ENCODE measurements at regions not wholly inside any gene's neighbourhood (a gene's known extent, or its start where the extent isn't known, plus 50 kb on each side); places are given as distances from the start of the nearest gene placed in this dataset.

DNA sequence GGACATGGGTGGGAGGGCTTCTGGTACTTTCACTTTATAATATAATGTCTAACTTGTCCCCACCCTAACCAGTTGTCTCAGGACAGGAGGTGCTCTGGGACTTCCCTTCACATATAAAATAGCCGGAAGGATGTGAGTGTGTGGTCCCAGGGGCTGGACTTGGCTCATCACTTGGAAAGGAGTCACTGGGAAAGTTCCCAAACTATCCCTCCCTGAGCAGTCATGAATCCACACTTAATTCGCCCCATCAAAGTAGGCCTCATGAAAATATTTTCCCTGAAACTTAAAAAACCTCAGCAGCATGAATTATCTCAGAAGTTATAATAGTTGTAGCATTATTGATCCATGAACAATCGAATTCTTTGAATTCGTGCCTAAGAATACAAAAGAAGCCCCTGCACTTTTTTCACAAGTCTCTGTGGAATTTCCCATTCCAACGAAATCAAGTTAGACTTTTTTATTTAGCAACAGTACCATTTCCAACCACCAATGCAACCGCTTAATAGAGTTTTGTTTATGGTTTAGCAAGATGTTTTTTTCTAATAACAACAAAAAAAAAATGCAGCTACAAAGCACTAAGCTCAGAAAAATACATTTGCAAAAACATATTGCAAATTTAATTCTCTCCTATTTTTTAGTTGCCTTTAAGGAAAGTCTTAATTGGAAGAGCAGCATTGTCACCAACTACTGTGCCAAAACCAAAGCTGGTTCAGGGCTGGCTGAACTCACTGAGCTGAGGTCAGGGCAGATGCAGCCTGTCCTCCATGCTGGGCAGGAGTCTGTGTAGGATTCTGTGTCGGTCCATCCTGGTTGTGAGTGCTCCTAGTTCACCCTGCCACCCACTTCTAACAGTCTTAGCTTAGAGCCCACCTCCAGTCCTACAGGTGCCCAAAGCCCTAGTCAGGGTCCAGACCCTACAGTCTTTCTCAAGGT, 68.8 kb upstream of the SPTBN1 start:
- no peak for DNase-seq (ENCODE audit: low spot score)
- no peaks in the 10 kb centered on the region for H4K20me1 ChIP-seq (replicated peaks; ENCODE audit: insufficient read depth)
- H3K4me3 ChIP-seq = no peak overlapping the region
- no peaks in the 10 kb centered on the region for H3F3A ChIP-seq (replicated peaks; ENCODE audit: low read depth)
- 0 out of 2 replicates have a peak, but pooled peaks cover 2% of the 10 kb centered on the region for H3K9me2 ChIP-seq (ENCODE audit: insufficient read depth)
- no peak overlapping the region for H3K4me3 Mint-ChIP-seq
- no peaks in the 10 kb centered on the region; the same call in 2 of the 3 replicates for H3K9me3 Mint-ChIP-seq
- H2AFZ ChIP-seq = peak overlapping the region; percentile 67; the same call in 1 of the 2 replicates
- no peaks in the 10 kb centered on the region for H3K36me3 Mint-ChIP-seq (ENCODE audit: low read depth)
- peaks cover 4% of the 10 kb centered on the region for H3K27me3 Mint-ChIP-seq (ENCODE audit: insufficient read depth, low read depth, poor library complexity)
- peaks cover 13% of the 10 kb centered on the region for H3K4me1 Mint-ChIP-seq
- no peaks in the 10 kb centered on the region for H3K79me2 ChIP-seq (replicated peaks; ENCODE audit: insufficient read depth)
- H3K27ac Mint-ChIP-seq = no peak overlapping the region
- no peaks in the 10 kb centered on the region for H3K27me3 ChIP-seq (ENCODE audit: insufficient read depth)
- H3K36me3 ChIP-seq (ENCODE audit: insufficient read depth) = no peaks in the 10 kb centered on the region
- no peak for ATAC-seq
- no peak overlapping the region for H3K4me2 ChIP-seq
- no peak overlapping the region for H3K27ac ChIP-seq (ENCODE audit: low read depth)
- H3K4me1 ChIP-seq (ENCODE audit: insufficient read depth) = no peaks in the 10 kb centered on the region
- TF ChIP-seq EZH2 (IDR thresholded peaks at IDR 0.05; ENCODE audit: low read depth, unreplicated experiment) = no peak
- no peak for TF ChIP-seq STAT1 (IDR thresholded peaks at IDR 0.05; ENCODE audit: unreplicated experiment)
- TF ChIP-seq, protein P1, sequence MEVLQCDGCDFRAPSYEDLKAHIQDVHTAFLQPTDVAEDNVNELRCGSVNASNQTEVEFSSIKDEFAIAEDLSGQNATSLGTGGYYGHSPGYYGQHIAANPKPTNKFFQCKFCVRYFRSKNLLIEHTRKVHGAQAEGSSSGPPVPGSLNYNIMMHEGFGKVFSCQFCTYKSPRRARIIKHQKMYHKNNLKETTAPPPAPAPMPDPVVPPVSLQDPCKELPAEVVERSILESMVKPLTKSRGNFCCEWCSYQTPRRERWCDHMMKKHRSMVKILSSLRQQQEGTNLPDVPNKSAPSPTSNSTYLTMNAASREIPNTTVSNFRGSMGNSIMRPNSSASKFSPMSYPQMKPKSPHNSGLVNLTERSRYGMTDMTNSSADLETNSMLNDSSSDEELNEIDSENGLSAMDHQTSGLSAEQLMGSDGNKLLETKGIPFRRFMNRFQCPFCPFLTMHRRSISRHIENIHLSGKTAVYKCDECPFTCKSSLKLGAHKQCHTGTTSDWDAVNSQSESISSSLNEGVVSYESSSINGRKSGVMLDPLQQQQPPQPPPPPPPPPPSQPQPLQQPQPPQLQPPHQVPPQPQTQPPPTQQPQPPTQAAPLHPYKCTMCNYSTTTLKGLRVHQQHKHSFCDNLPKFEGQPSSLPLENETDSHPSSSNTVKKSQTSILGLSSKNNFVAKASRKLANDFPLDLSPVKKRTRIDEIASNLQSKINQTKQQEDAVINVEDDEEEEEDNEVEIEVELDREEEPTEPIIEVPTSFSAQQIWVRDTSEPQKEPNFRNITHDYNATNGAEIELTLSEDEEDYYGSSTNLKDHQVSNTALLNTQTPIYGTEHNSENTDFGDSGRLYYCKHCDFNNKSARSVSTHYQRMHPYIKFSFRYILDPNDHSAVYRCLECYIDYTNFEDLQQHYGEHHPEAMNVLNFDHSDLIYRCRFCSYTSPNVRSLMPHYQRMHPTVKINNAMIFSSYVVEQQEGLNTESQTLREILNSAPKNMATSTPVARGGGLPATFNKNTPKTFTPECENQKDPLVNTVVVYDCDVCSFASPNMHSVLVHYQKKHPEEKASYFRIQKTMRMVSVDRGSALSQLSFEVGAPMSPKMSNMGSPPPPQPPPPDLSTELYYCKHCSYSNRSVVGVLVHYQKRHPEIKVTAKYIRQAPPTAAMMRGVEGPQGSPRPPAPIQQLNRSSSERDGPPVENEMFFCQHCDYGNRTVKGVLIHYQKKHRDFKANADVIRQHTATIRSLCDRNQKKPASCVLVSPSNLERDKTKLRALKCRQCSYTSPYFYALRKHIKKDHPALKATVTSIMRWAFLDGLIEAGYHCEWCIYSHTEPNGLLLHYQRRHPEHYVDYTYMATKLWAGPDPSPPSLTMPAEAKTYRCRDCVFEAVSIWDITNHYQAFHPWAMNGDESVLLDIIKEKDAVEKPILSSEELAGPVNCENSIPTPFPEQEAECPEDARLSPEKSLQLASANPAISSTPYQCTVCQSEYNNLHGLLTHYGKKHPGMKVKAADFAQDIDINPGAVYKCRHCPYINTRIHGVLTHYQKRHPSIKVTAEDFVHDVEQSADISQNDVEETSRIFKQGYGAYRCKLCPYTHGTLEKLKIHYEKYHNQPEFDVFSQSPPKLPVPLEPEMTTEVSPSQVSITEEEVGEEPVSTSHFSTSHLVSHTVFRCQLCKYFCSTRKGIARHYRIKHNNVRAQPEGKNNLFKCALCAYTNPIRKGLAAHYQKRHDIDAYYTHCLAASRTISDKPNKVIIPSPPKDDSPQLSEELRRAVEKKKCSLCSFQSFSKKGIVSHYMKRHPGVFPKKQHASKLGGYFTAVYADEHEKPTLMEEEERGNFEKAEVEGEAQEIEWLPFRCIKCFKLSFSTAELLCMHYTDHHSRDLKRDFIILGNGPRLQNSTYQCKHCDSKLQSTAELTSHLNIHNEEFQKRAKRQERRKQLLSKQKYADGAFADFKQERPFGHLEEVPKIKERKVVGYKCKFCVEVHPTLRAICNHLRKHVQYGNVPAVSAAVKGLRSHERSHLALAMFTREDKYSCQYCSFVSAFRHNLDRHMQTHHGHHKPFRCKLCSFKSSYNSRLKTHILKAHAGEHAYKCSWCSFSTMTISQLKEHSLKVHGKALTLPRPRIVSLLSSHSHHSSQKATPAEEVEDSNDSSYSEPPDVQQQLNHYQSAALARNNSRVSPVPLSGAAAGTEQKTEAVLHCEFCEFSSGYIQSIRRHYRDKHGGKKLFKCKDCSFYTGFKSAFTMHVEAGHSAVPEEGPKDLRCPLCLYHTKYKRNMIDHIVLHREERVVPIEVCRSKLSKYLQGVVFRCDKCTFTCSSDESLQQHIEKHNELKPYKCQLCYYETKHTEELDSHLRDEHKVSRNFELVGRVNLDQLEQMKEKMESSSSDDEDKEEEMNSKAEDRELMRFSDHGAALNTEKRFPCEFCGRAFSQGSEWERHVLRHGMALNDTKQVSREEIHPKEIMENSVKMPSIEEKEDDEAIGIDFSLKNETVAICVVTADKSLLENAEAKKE (CRISPR knock-in tag; IDR thresholded peaks at IDR 0.05) = no peak
- no peak for TF ChIP-seq ETS1 (IDR thresholded peaks at IDR 0.05)
- TF ChIP-seq, protein P2, sequence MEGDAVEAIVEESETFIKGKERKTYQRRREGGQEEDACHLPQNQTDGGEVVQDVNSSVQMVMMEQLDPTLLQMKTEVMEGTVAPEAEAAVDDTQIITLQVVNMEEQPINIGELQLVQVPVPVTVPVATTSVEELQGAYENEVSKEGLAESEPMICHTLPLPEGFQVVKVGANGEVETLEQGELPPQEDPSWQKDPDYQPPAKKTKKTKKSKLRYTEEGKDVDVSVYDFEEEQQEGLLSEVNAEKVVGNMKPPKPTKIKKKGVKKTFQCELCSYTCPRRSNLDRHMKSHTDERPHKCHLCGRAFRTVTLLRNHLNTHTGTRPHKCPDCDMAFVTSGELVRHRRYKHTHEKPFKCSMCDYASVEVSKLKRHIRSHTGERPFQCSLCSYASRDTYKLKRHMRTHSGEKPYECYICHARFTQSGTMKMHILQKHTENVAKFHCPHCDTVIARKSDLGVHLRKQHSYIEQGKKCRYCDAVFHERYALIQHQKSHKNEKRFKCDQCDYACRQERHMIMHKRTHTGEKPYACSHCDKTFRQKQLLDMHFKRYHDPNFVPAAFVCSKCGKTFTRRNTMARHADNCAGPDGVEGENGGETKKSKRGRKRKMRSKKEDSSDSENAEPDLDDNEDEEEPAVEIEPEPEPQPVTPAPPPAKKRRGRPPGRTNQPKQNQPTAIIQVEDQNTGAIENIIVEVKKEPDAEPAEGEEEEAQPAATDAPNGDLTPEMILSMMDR (conservative IDR thresholded peaks at IDR 0.05; ENCODE audit: low read depth in 2 of 2) = no peak
- no peak for TF ChIP-seq ZNF114 (CRISPR knock-in tag; IDR thresholded peaks at IDR 0.05)
- no peak for TF ChIP-seq EZH2phosphoT487 (IDR thresholded peaks at IDR 0.05; ENCODE audit: unreplicated experiment)
- no peak for TF ChIP-seq ZNF331 (CRISPR knock-in tag; IDR thresholded peaks at IDR 0.05; ENCODE audit: low read depth)
- no peak for TF ChIP-seq POLR2AphosphoS5 (IDR thresholded peaks at IDR 0.05; ENCODE audit: low read depth)
- no peak for TF ChIP-seq CREB1 (CRISPR knock-in tag; IDR thresholded peaks at IDR 0.05; ENCODE audit: low read depth)
- TF ChIP-seq REST (IDR thresholded peaks at IDR 0.05; ENCODE audit: unreplicated experiment) = no peak
- no peak for TF ChIP-seq NANOG (IDR thresholded peaks at IDR 0.05; ENCODE audit: borderline replicate concordance)
- TF ChIP-seq JUNB (IDR thresholded peaks at IDR 0.05; ENCODE audit: unreplicated experiment) = no peak
